Urothelium cell line (cell line): ENCODE measurements at regions not wholly inside any gene's neighbourhood (a gene's known extent, or its start where the extent isn't known, plus 50 kb on each side); places are given as distances from the start of the nearest gene placed in this dataset.

ENCODE experiments used
- DNase-seq: peaks from one replicate; pipeline ENCODE4 v3.0.0; 2011; ENCODE audit warnings: low spot score, mixed read lengths
- FAIRE-seq: peaks from 2 replicates; lab custom pipeline; 2011; peaks lifted over from hg19 to GRCh38; lab: Jason Lieb, UNC

DNA sequence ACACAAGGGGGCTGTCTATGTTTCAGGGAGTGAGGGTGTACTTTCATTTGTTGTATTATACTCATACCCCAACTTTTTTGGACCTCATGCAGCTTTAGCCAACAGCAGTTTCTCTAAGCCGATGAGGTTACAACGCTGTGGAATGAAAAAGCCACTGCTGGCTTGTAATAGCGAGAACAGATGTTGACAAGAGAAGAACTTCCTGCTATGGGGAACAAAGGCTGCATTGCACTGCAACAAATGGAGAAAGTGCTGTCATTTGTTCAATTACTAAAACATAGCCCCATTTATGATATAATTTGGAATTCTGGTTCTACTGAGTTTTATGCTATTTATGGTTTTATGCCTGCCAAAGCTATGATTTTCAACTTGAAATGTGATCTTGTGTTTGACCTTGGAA is 104.2 kb upstream of the TMEM72 start:
- FAIRE-seq = no peak
- no peak for DNase-seq

DNA sequence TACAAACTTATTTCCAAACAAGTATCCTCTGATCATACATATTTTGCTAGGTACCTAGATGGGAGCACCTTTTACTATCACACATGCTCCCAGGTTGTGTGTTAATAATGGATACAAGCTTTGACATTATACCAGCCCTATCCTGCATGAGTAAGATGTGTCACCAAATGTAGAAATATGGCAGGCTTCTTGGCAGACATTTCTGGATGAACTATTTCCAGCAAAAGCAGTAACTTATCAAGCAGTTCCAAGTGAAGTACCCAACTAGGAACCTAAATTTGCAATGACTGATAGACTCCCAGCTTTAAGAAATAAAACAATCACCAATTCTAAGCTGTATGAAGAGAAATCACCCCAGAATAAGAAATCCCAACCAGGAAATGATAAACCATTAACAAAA is 103.7 kb upstream of the TMEM72 start:
- FAIRE-seq (no peak), DNase-seq (no peak)

DNA sequence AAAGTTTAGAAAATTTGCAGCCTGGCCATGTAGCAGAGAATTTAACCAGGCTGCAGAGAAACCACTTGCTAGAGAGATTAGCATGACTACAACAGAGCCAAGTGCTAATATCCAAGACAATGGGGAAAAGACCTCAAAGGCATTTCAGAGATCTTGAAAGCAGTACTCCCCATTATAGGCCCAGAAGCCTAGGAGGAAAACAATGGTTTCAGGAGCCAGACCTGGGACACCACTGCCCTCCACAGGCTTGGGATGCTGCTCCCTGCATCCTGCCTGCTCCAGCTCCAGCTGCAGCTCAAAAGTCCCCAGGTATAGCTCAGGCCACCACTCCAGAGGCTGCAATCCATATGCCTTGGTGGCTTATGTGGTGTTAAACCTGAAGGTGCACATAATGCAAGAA is 101.5 kb upstream of the TMEM72 start:
- DNase-seq (no peak), FAIRE-seq (no peak)

DNA sequence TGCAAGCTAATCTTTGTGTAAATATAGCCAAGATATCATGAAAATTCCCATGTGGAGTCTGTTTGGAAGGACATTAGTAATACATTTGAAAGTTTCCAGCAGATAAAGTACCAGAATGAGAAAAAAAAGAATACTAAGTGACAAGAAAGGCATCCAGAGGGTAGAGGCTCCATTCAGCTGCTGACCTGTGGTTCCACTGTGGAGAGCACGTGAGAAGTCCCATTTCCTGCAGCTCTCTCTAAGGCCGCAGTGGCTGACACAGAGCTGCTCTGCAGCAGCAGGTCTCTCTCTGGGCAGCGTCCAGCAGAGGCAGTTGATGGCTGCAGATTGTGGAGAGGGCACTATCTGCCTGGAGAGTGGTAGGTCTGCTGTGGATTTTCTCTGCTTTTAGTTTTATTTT is 100.1 kb upstream of the TMEM72 start:
- no peak for FAIRE-seq
- DNase-seq = no peak

DNA sequence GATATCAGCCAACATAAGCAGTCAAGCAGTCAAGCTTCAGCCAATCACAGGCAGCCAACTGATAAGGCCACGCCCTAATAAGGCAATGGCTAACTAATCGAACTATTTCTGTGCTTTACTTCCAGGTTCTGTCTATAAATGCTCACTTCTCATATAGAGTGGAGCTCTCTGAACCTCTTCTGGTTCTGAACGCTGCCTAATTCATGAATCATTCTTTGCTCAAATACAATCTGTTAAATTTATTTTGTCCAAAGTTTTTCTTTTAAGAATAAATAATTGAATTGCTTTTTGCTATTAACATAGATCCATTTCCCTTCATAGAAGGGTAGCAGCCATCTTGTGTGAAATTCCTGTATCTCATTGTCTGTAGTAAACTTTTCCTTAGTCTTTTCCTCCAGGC is 97.9 kb upstream of the TMEM72 start:
- DNase-seq (no peak), FAIRE-seq (no peak)

DNA sequence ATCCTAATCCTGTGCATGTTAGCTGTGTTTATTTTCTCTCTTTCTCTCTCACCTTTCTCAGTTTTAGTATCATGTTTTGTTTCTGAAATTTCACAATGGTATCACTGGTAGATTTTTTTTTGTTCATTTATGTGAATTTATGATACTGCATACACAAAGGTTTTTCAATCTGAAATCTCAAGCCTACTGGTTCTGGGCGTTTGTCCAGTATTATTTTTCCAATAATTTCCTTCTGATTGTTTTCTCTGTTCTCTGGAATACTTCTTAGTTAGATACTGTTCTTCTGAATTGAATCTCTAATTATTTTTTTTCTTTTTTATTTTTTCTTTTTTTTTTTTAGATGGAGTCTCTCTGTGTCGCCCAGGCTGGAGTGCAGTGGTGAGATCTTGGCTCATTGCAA is 96.2 kb upstream of the TMEM72 start:
- FAIRE-seq (no peak), DNase-seq (no peak)

DNA sequence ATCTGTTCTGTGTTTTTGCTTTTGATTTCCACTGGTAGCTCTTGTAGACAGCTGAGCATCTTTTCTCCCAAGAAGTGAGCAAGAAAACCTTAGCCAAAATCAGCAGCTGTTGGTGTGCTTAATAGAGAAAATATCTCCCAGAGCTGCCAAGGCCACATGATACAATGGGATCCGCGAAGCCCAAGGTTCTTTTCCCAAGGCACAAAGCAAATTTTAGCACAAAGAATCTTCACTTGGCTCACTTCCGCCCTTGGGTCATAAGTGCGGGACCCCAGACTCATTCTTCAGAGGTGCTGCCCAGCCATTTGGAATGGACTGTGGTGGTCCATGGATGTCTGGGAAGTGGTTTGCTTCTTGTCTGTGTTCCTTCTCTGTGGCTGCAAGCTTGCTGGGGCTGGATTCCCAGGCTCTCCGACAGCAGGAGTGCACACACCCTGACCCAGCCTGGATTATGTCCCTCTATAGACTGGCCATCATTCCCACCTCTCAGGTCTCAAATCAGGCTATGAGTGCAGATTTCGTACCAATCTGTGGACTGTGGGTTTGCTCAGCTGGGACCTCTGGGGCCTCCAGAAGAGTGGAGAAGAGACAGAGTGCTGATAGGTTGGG is 93.0 kb upstream of the TMEM72 start:
- no peak for DNase-seq
- FAIRE-seq = no peak

DNA sequence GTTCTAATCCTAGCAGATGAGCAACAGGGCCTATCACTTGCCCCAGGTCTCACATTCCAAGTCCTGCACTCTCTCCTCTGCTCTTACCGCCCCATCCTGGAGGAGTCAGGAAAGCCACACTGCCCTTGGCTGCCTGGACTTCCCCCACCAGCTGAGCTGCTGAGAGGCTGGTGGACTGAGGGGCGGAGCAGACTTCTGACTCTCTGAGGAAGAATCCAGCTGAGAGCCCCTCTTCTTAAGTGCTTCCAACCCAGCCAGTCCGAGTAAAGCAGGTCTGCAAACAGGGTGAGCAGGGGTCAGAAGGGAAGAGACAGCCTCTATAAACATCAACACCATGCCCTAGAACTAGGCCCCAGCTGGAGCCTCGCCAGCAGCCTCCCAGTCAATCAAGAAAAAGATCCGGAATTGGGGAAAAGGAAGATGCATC is 92.4 kb upstream of the TMEM72 start:
- FAIRE-seq (no peak), DNase-seq (no peak)

DNA sequence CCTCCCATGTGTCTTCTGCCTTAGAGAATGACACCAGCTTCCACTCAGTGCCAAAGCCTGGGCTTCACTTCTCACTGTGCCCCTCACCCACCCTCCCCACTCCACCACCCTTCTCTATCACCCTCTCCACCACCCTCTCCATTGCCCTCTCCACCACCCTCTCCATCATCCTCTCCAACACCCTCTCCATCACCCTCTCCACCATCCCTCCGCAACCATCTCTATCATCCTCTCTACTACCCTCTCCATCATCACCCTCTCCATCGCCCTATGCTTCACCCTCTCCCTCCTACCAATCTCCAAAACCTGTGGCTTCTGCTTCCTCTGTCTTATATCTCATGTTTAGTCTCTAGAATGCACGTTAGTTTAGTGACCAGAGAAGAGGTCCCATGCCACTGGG is 91.0 kb upstream of the TMEM72 start:
- FAIRE-seq = no peak
- no peak for DNase-seq

DNA sequence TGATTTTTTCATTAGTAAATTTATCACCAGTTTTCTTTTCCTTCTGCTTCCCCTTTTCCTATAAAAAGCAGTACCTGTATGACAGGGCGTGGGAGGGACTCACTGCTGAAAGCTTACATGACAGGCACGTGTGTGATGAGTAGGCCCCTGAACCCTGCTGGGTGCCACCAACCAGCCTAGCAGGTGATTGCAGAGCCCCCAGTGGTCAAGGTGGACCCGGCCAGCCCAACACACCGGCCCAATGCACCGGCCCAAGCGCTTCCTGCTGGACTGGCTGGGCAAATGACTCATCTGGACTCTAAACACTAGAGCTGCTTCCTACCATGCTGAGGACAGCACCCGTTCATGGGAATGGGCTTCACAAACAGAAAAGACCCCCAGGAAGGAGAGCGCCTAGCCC is 89.8 kb upstream of the TMEM72 start:
- DNase-seq = no peak
- FAIRE-seq = no peak

DNA sequence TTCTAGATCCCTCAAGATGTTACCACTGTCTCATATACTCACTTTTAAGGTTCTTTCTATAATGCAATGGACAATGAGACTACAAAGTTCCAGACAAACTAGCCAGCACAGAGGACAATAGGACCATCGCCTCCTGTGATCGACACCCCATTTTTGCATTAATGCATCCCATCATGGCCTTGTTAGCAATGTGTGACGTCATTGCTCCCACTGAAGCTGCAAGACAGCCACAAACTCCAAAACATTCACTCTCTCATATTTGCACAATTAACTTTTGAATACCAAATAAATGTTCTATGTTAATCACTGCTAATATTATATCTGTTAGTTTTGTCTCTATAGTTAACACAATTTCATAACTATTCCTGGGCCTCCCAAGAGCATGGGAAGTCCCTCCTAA is 88.8 kb upstream of the TMEM72 start:
- FAIRE-seq = no peak
- no peak for DNase-seq

DNA sequence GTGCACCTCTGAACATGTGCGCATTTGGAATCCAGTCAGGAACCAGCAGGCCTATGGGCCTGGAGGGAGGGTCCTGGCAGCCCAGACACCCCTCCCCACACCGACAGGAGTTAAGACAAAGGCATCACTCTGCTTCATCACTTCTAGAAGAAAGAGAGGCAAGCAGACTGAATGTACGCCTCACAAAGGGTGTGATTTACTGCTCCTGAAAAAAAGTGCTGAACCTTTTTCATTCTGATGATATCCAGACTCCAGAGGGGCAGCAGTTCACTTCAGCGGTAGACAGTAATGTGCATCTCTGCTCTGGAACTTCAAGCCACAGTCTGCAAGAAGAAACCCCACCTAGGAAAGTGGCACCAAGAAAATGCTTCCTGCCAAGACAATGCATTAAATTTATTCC is 88.2 kb upstream of the TMEM72 start:
- no peak for DNase-seq
- FAIRE-seq = no peak

DNA sequence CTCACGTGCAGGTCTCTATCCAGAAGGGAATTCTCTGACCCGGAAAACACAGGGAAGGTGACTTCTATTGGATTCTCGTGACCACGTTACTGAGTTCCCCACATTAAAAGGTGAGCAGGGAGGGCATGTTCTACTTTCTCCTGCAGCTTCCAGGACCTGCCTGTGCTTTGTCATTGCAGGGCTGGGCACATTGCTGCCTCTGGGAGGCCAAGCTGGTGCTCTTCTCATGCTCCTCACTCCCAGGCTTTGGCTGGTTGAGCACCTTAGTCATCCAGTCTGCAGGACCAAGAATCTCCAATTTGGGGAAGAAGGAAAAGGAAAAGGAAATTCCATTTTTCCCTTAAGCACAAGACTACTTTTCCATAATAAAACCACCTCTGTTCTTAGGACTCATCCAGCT is 86.5 kb upstream of the TMEM72 start:
- FAIRE-seq (no peak), DNase-seq (no peak)

DNA sequence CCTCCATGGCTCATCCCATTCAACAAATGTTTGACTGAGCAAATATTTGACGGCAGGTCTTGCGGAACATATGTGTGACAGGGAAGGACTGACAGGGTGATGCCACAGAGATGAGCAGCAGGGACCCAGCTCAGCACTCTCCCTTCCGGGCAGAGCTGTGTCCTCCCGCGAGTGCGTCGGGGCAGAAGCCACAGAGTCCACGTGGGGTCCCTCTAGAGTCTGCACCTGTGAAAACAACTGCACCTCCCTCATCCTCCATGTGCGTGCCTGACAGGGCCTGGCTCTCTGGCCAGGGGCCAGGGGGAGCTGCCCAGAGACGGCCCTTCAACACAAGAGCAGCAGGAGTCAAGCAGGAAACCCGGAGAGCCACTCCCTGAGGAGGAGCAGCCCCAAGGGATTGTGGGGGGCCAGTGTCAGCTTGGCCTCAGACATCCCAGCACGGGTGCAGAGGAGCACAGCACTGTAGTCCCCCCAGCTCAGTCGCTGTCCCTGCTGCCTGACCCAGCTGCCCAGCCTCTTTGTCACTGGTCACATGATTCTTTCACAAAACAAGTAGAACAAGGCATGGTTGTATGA is 83.6 kb upstream of the TMEM72 start:
- no peak for FAIRE-seq
- no peak for DNase-seq

DNA sequence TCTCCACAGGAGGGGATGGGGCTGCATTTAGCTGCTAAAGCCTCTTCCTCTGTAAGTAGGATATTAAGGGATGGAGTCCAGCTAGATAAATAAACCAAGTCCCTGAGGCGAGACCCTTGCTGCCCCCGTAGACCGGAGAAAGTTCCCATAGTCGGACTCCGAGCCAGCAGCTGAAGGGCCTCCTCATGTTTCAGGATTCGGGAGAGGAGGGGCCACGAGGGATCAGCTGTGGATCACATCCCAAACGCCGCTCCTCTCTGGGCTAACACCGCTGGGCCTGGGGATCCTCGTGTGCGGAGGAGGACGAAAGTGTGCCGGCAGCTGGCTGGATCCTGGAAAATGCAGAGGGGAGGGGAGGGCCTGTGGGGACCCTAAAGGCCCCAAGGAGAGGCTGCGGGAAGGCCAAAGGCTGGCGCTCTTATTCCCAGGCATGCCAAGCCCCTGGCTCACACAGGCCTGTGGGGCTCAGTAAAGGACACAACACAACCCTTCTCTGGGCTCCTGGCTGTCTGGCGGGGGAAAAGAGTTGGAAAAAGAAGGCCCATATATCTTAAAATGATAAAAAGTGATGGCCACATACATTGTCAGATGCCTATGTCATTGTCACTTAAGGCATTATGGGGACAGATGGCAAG is 82.5 kb upstream of the TMEM72 start:
- no peak for DNase-seq
- no peak for FAIRE-seq

DNA sequence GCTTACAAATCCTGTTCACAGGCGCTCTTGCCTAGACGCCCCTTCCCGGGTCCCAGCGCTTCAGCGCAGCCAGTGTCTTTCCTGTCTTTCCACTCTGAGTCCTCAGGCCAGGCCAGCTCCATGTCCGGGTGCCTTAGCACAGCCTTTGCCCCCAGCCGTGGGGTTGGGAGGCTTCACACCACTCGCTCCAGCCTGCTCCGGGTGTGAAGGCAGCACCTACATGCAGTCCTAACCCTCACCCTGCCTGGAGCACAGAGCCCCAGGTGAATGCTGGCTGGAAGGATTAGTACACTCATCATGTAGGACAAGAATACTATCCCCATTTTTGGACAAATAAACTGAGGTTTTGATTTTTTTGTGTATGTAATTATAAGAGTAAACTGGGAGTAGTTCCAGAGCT is 81.7 kb upstream of the TMEM72 start:
- FAIRE-seq (peak; percentile 53), DNase-seq (no peak)

DNA sequence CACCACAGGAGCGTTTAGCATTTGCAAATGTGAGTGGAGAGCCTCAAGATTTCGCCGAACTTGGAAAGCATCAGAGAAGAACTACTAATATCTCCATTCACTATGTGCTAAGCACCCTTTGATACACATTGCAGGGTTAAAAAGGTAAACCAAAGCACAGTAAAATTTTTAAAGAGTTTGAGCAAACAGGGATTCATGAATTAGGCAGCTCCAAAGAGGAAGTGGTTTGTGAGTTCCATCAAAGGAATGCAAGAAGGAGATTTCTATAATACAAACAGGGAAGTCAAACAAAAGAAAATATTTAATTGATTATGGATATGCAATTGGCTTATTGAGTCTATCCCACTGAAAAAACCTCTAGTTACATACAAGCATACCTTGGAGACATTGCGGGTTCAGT is 81.1 kb upstream of the TMEM72 start:
- DNase-seq (peak; percentile 42), FAIRE-seq (no peak)

DNA sequence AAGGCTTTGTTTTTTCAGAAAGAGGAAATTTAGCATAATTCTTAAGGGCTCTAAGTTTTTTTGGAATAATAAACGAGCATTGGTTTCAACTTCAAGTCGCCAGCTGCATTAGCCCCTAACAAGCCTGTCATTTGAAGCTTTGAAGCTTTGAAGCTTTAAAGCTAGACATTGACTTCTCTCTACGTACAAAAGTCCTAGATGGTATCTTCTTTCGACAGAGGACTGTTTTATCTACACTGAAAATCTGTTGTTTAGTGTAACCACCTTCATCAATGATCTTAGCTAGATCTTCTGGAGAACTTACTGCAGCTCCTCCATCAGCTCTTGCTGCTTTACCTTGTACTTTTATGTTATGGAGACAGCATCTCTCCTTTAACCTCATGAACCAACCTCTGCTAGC is 79.6 kb upstream of the TMEM72 start:
- no peak for FAIRE-seq
- DNase-seq = no peak

DNA sequence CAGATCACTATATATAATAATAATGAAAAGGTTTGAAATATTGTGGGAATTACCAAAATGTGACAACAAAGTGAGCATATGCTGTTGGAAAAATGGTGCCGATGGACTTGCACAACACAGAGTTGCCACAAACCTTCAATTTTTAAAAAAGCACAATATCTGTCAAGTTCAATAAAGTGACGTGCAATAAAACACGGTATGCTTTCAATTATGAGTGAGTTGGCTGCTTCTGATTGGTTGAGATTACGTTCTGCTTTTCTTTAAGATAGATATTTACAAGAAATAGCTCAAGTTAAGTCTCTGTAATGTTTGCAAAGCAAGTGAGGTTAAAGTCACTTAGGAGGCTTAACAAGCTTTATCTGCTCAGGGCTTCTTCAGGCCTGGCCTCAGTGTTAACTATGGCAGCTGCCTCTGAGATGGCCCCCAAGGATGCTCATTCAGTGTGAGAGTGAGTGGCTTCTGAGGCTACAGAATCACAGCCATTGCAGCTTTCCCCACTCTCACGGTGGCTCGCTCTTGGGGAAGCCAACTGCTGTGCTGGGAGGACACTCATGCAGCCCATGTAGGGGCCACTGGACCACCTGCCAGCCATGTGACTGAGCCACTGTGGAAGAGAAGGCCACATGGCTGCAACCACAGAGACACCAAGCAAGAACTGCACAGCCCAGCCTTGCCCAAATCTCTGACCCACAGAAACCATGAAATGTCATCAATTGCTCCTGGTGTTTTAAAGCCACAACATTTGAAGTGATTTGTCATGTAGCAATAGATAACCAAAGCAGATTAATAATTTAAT is 78.3 kb upstream of the TMEM72 start:
- DNase-seq (no peak), FAIRE-seq (no peak)

DNA sequence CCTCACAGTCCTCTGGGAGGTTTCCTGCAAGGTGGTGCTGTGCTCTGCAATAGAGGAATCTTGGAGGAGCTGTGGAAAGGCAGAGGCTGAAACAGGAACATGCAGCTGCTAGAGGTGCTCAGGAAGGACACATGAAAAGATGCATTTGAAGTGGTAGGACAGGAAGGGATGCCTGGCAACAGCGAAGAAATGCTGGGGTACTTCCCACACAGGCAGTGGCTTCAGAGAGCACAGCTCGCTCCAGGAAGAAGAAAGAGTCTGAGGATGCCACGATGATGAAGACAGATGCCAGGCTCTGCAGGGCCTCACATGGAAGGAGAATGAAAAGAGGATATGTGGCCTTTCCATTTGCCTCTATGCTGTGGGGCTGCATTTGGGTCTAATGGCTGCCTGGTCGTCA is 77.0 kb upstream of the TMEM72 start:
- no peak for DNase-seq
- FAIRE-seq = no peak

DNA sequence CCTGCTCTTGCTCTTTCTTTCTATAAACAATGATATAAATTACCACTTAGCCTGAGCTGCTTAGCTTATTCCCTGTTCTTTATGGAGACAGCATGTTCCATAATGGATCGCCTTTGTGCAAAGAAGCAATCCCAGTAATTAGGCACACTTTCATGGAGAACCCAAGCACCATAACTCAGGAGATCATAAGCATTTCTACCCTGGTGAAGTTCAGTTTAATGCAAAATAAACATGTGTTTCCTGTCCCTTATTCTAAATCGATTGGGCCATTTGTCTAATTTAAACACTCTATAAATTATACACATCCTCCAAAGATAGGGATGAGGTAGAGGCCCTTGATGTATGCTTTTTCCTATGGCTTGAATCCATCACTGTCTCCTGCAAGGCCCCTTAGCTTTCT is 75.8 kb upstream of the TMEM72 start:
- DNase-seq (no peak), FAIRE-seq (no peak)

DNA sequence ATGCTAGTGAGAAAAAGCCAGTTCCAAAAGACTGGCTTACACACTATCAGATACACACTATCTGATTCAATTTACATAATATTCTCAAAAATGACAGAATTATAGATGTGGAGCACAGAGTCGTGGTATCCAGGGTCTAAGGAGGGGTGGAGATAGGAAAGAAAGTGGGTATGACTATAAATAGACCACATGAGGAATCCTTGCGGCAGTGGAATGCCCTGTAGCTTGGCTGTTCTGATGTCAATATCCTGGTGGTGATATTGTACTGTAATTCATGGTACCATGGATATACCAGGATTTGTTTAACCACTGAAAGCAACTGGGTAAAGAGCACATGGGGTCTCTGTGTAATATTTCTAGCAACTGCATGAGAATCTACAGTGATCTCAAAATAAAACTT is 67.7 kb upstream of the TMEM72 start:
- no peak for DNase-seq
- FAIRE-seq = no peak
